Left lobe of liver (tissue), 2 donors: ENCODE measurements at regions not wholly inside any gene's neighbourhood (a gene's known extent, or its start where the extent isn't known, plus 50 kb on each side); places are given as distances from the start of the nearest gene placed in this dataset.

Experiments
- ATAC-seq: fragments of 200-7000 bp; cut with Tn5 transposase; one replicate; pipeline ENCODE4 v1.9.1; 2020; ENCODE audit warnings: mild to moderate bottlenecking, moderate library complexity
- DNase-seq: peaks from one replicate; pipeline ENCODE4 v3.0.0-alpha.2; 2020; ENCODE audit warnings: low spot score
- donor health status: DM: no; HTN: no; CAD: no; lungs with moderate emphysema.
- donor health status: DM: no; HTN: yes; CAD: no.

GRCh38 chr9:32234451-32234850 lies 150.0 kb upstream of the ACO1 start:
- DNase-seq (no peak), ATAC-seq (no peak)

DNA sequence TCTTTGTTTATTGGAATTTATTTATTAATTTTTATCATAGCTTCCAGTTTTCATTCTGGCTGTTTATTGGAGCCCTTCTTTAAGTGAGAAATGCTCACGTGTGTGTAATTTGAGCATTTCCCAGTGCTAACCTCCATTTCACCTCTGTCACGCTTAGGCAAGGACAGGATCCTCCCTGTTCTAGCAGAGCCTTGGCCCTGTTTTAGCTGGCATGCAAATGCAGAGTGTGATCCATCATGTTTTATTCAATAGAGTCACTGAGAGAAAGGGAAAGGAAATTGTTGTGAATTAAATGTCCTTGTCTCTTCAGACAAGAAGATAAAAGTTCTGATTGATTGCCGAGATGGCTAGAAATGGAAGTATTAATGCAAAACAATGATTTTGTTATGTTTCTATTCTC lies 137.3 kb upstream of the ACO1 start:
- DNase-seq: no peak

GRCh38 chr9:32248189-32248712 lies 136.2 kb upstream of the ACO1 start:
- DNase-seq (no peak), ATAC-seq (no peak)

More for the DNA sequence above, 137.3 kb upstream of the ACO1 start:
- no peak for ATAC-seq

GRCh38 chr9:32251539-32251938 lies 132.9 kb upstream of the ACO1 start:
- ATAC-seq: peak; percentile 99
- peak; percentile 63 for DNase-seq

DNA sequence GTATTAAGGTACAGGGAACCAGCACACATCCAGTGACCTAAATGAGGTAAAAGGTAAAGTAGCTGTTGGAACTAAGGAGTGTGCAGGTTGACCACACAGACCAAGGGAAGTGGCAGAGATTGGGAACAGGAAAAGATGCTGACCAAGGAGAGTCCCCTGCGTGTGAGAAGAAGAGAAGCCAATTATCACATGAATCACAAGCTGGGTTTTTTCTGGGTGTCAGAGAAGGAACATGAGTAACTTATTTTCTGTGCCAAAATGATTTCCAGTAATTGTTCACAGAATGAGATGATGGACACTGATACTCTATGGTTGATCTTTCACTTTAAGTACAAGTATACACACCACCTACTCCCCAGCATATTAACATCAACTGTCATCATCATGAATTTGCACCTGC lies 130.7 kb upstream of the ACO1 start:
- no peak for DNase-seq
- ATAC-seq: no peak

DNA sequence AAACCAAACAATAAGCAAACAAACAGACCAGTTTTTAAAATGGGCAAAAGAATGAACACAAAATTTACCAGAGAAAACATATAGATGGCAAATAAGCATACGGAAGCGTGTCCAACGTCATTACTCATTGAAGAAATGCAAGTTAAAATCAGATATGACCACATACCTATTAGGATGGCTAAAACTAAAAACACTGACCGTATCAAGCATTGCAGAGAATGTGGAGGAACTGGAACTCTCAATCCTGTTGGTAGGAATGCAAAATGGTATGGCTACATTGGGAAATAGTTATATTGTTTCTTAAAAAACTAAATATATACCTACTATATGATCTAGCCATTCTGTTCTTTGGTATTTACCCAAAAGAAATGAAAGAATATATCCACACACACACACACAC lies 129.4 kb upstream of the ACO1 start:
- ATAC-seq (no peak), DNase-seq (no peak)

DNA sequence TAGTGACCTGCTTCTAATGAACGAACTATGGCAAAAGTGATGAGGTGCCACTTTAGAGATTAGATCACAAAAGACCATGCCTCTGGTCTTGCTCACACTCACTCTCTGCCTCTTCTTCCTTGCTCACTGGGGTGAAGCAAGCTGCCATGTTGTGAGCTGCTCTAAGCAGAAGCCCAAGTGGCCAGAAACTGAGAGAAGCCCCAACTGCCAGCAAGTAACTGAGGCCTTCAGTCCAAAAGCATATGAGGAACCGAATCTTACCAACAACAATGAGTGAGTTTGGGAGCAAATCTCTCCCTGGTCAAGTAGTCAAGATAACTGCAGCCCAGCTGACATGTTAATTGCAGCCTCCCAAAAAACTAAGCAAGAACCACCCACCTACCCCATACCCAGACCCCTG lies 126.0 kb upstream of the ACO1 start:
- no peak for DNase-seq
- ATAC-seq: no peak

DNA sequence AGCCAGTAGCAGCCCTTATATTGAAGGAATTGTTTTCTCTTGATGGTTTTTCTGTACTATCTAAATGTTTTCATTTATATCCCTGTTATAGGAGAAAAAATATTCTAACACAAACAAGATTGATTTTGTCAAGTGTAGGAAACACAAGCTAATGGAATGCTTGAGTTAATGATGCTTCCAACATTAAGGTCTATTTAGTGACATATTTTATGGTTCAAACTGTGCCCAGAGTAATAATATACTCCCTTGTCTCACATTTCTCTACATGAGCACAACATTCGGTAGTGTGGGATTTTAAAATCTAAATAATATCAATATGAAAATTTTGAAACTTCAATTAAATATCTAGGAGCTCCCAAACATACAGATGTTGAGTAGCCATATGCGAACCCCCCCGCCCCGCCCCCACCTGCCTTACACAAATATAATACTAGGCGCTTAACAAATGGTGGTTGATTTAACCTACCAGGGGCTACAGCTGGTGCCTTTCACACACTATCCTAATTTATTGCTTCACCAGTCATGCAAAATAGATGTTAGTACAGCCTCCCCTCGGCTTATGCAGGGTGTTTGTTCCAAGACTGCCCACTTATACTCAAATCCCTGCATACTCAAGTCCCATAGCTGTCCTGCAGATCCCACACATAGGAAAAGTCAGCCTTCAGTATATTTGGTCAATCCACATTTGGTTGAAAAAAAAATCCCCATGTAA lies 124.1 kb upstream of the ACO1 start:
- no peak for DNase-seq
- ATAC-seq: no peak

GRCh38 chr9:32264170-32264864 lies 120.1 kb upstream of the ACO1 start:
- DNase-seq (no peak), ATAC-seq (peak; percentile 63)

- no peak for ATAC-seq
- no peak for DNase-seq
Measured at GRCh38 chr9:32265037-32265436, 119.4 kb upstream of the ACO1 start.

- DNase-seq (no peak), ATAC-seq (no peak)
Measured at GRCh38 chr9:32278991-32279390, 105.5 kb upstream of the ACO1 start.

GRCh38 chr9:32289756-32290155 lies 94.7 kb upstream of the ACO1 start:
- DNase-seq: no peak
- no peak for ATAC-seq

GRCh38 chr9:32291370-32291769 lies 93.1 kb upstream of the ACO1 start:
- no peak for ATAC-seq

DNA sequence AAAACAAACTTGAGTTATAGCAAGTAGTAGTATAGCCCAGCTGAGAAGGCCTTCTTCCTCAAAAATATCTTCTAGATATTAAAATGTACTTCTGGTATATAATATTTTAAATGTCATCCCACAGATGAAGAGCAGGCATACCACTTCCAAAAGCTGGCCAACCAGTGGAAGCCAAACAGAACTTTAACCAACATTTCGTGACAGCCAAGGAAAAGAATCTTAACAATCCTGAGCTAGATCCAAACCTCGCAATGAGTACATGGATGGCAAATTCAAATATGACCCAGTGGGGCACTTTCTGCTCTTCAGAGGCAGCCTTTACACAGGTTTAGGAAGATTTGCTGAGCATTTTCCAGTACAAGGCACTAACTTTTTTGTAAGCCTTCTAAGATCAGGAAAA lies 91.8 kb upstream of the ACO1 start:
- no peak for DNase-seq
- no peak for ATAC-seq

More at GRCh38 chr9:32291370-32291769, 93.1 kb upstream of the ACO1 start:
- DNase-seq: no peak

GRCh38 chr9:32293091-32293490 lies 91.4 kb upstream of the ACO1 start:
- DNase-seq (no peak), ATAC-seq (no peak)

DNA sequence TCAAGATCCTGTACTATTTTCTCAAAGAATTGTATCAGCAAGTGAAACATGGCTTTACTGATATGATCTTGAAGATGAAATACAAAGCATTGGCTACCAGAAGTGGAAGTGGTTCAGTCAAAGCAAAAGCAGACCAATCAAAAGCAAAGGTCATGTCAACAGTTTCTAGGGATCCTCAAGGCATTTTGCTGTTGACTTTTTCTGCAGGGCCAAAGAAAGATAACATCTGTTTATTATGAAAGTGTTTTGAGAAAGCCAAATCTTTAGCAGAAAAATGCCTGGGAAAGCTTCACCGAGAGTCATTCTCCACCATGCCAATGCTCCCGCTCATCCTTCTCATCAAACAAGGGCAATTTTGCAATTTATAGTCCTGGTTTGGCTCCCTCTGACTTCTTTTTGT lies 90.3 kb upstream of the ACO1 start:
- ATAC-seq: no peak
- DNase-seq: no peak

- ATAC-seq (peak; percentile 75), DNase-seq (no peak)
Measured at GRCh38 chr9:32300373-32300772, 84.1 kb upstream of the ACO1 start.

DNA sequence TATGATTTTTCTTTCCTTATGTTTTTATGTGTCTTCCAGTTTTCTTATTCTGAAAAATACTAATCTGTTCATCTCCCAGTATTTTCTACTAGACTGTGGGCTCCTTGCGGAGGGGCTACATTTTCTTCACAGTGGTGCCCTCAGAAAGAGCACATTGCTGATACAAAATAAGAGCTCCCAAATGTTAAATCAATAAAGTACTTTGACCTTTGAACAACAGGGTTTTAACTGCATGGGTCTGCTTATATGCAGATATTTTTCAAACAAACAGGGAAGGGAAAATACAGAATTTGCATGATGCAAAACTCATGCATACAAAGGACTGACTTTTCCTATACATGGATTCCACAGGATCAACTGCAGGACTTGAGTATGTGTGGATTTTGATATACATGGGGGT lies 79.9 kb upstream of the ACO1 start:
- DNase-seq (no peak), ATAC-seq (peak; percentile 76)

DNA sequence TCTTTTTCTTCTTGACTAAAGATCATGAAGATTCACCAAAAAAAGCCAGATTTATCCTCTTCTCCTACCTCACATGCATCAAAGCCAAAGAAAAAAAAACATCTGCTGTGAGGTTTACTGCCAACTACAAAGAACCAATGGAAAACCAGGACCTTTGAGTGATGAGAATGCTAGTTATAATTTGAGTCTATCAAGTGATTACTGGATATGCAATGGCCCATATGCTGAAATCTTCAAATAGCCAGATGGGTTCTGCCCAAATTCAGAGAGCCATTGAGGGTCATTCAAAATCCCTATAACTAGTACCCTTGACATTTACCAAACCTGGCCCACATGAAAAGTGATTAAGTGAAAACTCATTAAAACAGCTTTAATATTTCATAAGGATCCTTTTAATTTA lies 78.4 kb upstream of the ACO1 start:
- ATAC-seq (no peak), DNase-seq (no peak)

- DNase-seq (no peak), ATAC-seq (no peak)
Measured at GRCh38 chr9:32319312-32319929, 65.0 kb upstream of the ACO1 start.

GRCh38 chr9:32322622-32323021 lies 61.8 kb upstream of the ACO1 start:
- ATAC-seq (no peak), DNase-seq (no peak)

- DNase-seq (no peak), ATAC-seq (no peak)
Measured at GRCh38 chr9:32326146-32326545, 58.3 kb upstream of the ACO1 start.
